IPS-18a (cell line): ENCODE measurements at regions not wholly inside any gene's neighbourhood (a gene's known extent, or its start where the extent isn't known, plus 50 kb on each side); places are given as distances from the start of the nearest gene placed in this dataset.

Source experiments
- H3K27ac ChIP-seq: one replicate; pipeline ENCODE4 v1.5.1; 2013; ENCODE audit warnings: low read length
- H3K27me3 ChIP-seq: one replicate; pipeline ENCODE4 v1.6.1; 2013; ENCODE audit warnings: mild to moderate bottlenecking, low read length; ENCODE audit not compliant: control insufficient read depth, insufficient read depth
- H3K36me3 ChIP-seq: one replicate; pipeline ENCODE4 v1.6.1; 2013; ENCODE audit warnings: low read depth, low read length; ENCODE audit not compliant: control insufficient read depth
- H3K4me1 ChIP-seq: one replicate; pipeline ENCODE4 v1.6.1; 2013; ENCODE audit warnings: low read depth, low read length; ENCODE audit not compliant: control insufficient read depth
- H3K4me3 ChIP-seq: one replicate; pipeline ENCODE4 v1.5.1; 2013; ENCODE audit warnings: low read length
- H3K9ac ChIP-seq: one replicate; pipeline ENCODE4 v1.6.1; 2013; ENCODE audit warnings: mild to moderate bottlenecking, low read length, moderate library complexity
- H3K9me3 ChIP-seq: one replicate; pipeline ENCODE4 v1.6.1; 2013; ENCODE audit warnings: low read depth, low read length; ENCODE audit not compliant: control insufficient read depth

DNA sequence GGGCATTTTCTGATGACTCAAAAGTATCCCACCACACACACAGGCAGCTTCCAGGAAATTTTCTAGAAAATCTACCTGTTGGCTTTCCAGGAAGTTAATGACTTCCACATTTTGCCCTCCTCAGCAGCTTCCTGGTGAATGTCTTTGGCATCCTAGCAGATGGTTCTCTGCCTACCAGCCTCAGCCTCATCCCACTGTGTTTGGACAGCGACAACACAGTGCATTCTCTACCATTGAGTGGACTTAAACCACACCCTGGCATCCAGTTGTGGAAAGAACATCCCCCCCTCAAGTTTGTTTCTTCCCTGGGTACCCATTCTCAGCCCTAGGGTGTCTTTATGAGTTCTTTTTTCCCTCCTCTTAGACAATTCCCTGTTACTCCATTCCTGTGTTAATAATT is 50.8 kb upstream of the GADL1 start:
- H3K4me1 ChIP-seq = peaks cover 5% of the 10 kb centered on the region
- H3K36me3 ChIP-seq = no peaks in the 10 kb centered on the region
- no peaks in the 10 kb centered on the region for H3K9me3 ChIP-seq
- no peak overlapping the region for H3K27ac ChIP-seq
- H3K27me3 ChIP-seq = no peaks in the 10 kb centered on the region
- no peak overlapping the region for H3K4me3 ChIP-seq
- H3K9ac ChIP-seq = no peak overlapping the region

DNA sequence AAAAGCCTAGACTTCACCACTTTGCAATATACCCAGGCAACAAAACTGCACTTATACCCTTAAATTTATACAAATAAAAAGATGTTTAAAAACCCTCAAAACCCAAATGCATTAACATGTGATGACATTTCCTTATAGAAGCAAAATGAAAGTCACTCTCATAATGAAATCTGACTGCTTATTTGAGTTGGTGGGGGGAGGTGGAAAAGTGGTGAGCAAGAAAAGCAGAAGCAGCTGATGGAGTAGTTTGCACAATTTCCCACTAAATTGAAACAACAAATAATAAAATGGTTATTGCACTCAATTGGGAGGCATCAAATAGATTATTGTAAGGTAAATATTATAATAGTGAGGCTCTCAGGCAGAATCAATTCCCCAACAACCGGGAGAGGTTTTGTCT is 54.0 kb upstream of the GADL1 start:
- Histone ChIP-seq H3K4me3 (no peak overlapping the region), H3K36me3 (no peaks in the 10 kb centered on the region), H3K27ac (no peak overlapping the region), H3K27me3 (no peaks in the 10 kb centered on the region), H3K9ac (no peak overlapping the region), H3K9me3 (no peaks in the 10 kb centered on the region), H3K4me1 (peaks cover 5% of the 10 kb centered on the region)

GRCh38 chr3:30951826-30952225 is 57.4 kb upstream of the GADL1 start:
- no peak overlapping the region for H3K27ac ChIP-seq
- H3K27me3 ChIP-seq = no peaks in the 10 kb centered on the region
- peaks cover 5% of the 10 kb centered on the region for H3K4me1 ChIP-seq
- H3K9me3 ChIP-seq = no peaks in the 10 kb centered on the region
- no peak overlapping the region for H3K4me3 ChIP-seq
- H3K9ac ChIP-seq = no peak overlapping the region
- no peaks in the 10 kb centered on the region for H3K36me3 ChIP-seq

- no peaks in the 10 kb centered on the region for H3K36me3 ChIP-seq
- no peaks in the 10 kb centered on the region for H3K27me3 ChIP-seq
- H3K9me3 ChIP-seq = no peaks in the 10 kb centered on the region
- peaks cover 5% of the 10 kb centered on the region for H3K4me1 ChIP-seq
- H3K9ac ChIP-seq = no peak overlapping the region
- no peak overlapping the region for H3K27ac ChIP-seq
- no peak overlapping the region for H3K4me3 ChIP-seq
Measured at GRCh38 chr3:30952786-30953185, 58.3 kb upstream of the GADL1 start.

GRCh38 chr3:30954426-30954825 is 60.0 kb upstream of the GADL1 start:
- no peaks in the 10 kb centered on the region for H3K27me3 ChIP-seq
- no peaks in the 10 kb centered on the region for H3K4me1 ChIP-seq
- H3K4me3 ChIP-seq = no peak overlapping the region
- H3K27ac ChIP-seq = no peak overlapping the region
- H3K36me3 ChIP-seq = no peaks in the 10 kb centered on the region
- H3K9ac ChIP-seq = no peak overlapping the region
- H3K9me3 ChIP-seq = no peaks in the 10 kb centered on the region

DNA sequence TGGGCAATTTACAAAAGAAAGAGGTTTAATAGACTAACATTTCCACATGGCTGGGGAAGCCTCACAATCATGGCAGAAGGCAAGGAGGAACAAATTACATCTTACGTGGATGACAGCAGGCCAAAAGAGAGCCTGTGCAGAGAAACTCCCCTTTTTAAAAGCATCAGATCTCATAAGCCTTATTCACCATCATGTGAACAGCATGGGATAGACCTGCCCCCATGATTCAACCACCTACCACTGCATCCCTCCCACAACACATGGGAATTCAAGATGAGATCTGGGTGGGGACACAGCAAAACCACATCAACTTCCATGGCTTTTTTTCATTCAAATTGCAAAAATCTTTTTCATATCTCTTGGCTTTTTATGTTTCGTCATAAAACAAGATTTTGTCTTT is 67.6 kb upstream of the GADL1 start:
- Histone ChIP-seq H3K4me1 (no peaks in the 10 kb centered on the region), H3K36me3 (no peaks in the 10 kb centered on the region), H3K4me3 (no peak overlapping the region), H3K9ac (no peak overlapping the region), H3K27ac (no peak overlapping the region), H3K27me3 (no peaks in the 10 kb centered on the region), H3K9me3 (no peaks in the 10 kb centered on the region)

- Histone ChIP-seq H3K27me3 (no peaks in the 10 kb centered on the region), H3K9ac (no peak overlapping the region), H3K27ac (no peak overlapping the region), H3K36me3 (no peaks in the 10 kb centered on the region), H3K4me3 (no peak overlapping the region), H3K4me1 (no peaks in the 10 kb centered on the region), H3K9me3 (no peaks in the 10 kb centered on the region)
Measured at GRCh38 chr3:30962493-30962892, 68.0 kb upstream of the GADL1 start.

- no peak overlapping the region for H3K4me3 ChIP-seq
- H3K4me1 ChIP-seq = no peaks in the 10 kb centered on the region
- H3K36me3 ChIP-seq = no peaks in the 10 kb centered on the region
- H3K27me3 ChIP-seq = no peaks in the 10 kb centered on the region
- no peak overlapping the region for H3K9ac ChIP-seq
- H3K27ac ChIP-seq = no peak overlapping the region
- no peaks in the 10 kb centered on the region for H3K9me3 ChIP-seq
Measured at GRCh38 chr3:30963223-30963722, 68.8 kb upstream of the GADL1 start.

GRCh38 chr3:30964612-30965011 is 70.2 kb upstream of the GADL1 start:
- Histone ChIP-seq H3K27ac (no peak overlapping the region), H3K4me1 (no peaks in the 10 kb centered on the region), H3K9ac (no peak overlapping the region)

GRCh38 chr3:30966896-30967295 is 72.4 kb upstream of the GADL1 start:
- Histone ChIP-seq H3K4me3 (no peak overlapping the region), H3K9ac (no peak overlapping the region), H3K27me3 (no peaks in the 10 kb centered on the region), H3K4me1 (no peaks in the 10 kb centered on the region), H3K36me3 (no peaks in the 10 kb centered on the region), H3K27ac (no peak overlapping the region), H3K9me3 (no peaks in the 10 kb centered on the region)

More at GRCh38 chr3:30964612-30965011, 70.2 kb upstream of the GADL1 start:
- Histone ChIP-seq H3K27me3 (no peaks in the 10 kb centered on the region), H3K9me3 (no peaks in the 10 kb centered on the region), H3K36me3 (no peaks in the 10 kb centered on the region), H3K4me3 (no peak overlapping the region)

- H3K36me3 ChIP-seq = no peaks in the 10 kb centered on the region
- no peaks in the 10 kb centered on the region for H3K9me3 ChIP-seq
- H3K27ac ChIP-seq = no peak overlapping the region
Measured at GRCh38 chr3:30970183-30970582, 75.7 kb upstream of the GADL1 start.

GRCh38 chr3:30972449-30972848 is 78.0 kb upstream of the GADL1 start:
- Histone ChIP-seq H3K27me3 (no peaks in the 10 kb centered on the region), H3K36me3 (no peaks in the 10 kb centered on the region), H3K4me3 (no peak overlapping the region), H3K9ac (no peak overlapping the region), H3K4me1 (peaks cover 6% of the 10 kb centered on the region), H3K9me3 (no peaks in the 10 kb centered on the region), H3K27ac (no peak overlapping the region)

More at GRCh38 chr3:30970183-30970582, 75.7 kb upstream of the GADL1 start:
- Histone ChIP-seq H3K4me3 (no peak overlapping the region), H3K9ac (no peak overlapping the region), H3K4me1 (peaks cover 6% of the 10 kb centered on the region), H3K27me3 (no peaks in the 10 kb centered on the region)
